PC-3 (cell line): ENCODE measurements at regions not wholly inside any gene's neighbourhood (a gene's known extent, or its start where the extent isn't known, plus 50 kb on each side); places are given as distances from the start of the nearest gene placed in this dataset.
A peak's percentile ranks its signal among the peaks of the same experiment; 100 is the strongest.

ENCODE experiments used
- ATAC-seq: fragments of 200-7000 bp; cut with Tn5 transposase; 2 replicates; pipeline ENCODE4 v1.9.1; 2020; ENCODE audit warnings: mild to moderate bottlenecking, moderate library complexity
- BruUV-seq: library from RNA; stranded (reverse); fragments of 400-500 nt; replicated peaks from 2 replicates; lab custom pipeline; 2021; lab: Mats Ljungman, UMichigan
- CTCF ChIA-PET: fragments of 300-600 bp; sonication (Branson Sonifier 250); formaldehyde crosslinking; loops from one replicate; lab custom pipeline; 2022; ENCODE audit warnings: antibody characterized with exemption; lab: Charles Lee
- POLR2A ChIA-PET: fragments of 300-600 bp; sonication (Branson Sonifier 250); formaldehyde crosslinking; loops from one replicate; lab custom pipeline; 2022; ENCODE audit warnings: antibody characterized with exemption; ENCODE audit not compliant: unreplicated experiment; lab: Charles Lee
- DNase-seq: peaks from one replicate; pipeline ENCODE4 v3.0.0-alpha.2; 2015
- H2AFZ ChIP-seq: fragments of 300-600 bp; sonication (generic); 2 replicates; pipeline ENCODE4 v1.6.0; 2016; ENCODE audit warnings: antibody characterized with exemption, low read length
- H3F3A ChIP-seq: fragments of 300-600 bp; sonication (generic); one replicate; pipeline ENCODE4 v1.6.0; 2017; ENCODE audit warnings: antibody characterized with exemption, low read length, control low read depth, mild to moderate bottlenecking; ENCODE audit not compliant: unreplicated experiment
- H3K27ac ChIP-seq: fragments of 300-600 bp; sonication (generic); 2 replicates; pipeline ENCODE4 v1.5.1; 2016; ENCODE audit warnings: mild to moderate bottlenecking, low read length
- H3K27me3 ChIP-seq: fragments of 300-600 bp; sonication (generic); 2 replicates; pipeline ENCODE4 v1.6.1; 2016; ENCODE audit warnings: low read length, mixed read lengths
- H3K36me3 ChIP-seq: fragments of 300-600 bp; sonication (generic); 2 replicates; pipeline ENCODE4 v1.6.1; 2016; ENCODE audit warnings: low read depth, mixed run types, low read length, mixed read lengths
- H3K4me1 ChIP-seq: fragments of 300-600 bp; sonication (generic); 2 replicates; pipeline ENCODE4 v1.5.1; 2016; ENCODE audit warnings: low read length; ENCODE audit not compliant: insufficient read depth
- H3K4me2 ChIP-seq: fragments of 300-600 bp; sonication (generic); 2 replicates; pipeline ENCODE4 v1.6.0; 2016; ENCODE audit warnings: low read length
- H3K4me3 ChIP-seq: fragments of 300-600 bp; sonication (generic); 2 replicates; pipeline ENCODE4 v1.5.1; 2016; ENCODE audit warnings: mild to moderate bottlenecking, low read length, mixed read lengths
- H3K79me2 ChIP-seq: fragments of 300-600 bp; sonication (generic); 2 replicates; pipeline ENCODE4 v1.6.1; 2017; ENCODE audit warnings: low read length, mixed read lengths
- H3K9ac ChIP-seq: fragments of 300-600 bp; sonication (generic); 2 replicates; pipeline ENCODE4 v1.6.0; 2016; ENCODE audit warnings: mild to moderate bottlenecking, low read length
- H3K9me2 ChIP-seq: fragments of 300-600 bp; sonication (generic); replicated peaks from 2 replicates; pipeline ENCODE4 v1.6.1; 2016; ENCODE audit warnings: mixed run types, low read length, mixed read lengths
- H3K9me3 ChIP-seq: fragments of 300-600 bp; sonication (generic); 2 replicates; pipeline ENCODE4 v1.6.1; 2016; ENCODE audit warnings: low read length, mixed read lengths
- H4K20me1 ChIP-seq: fragments of 300-600 bp; sonication (generic); 2 replicates; pipeline ENCODE4 v1.6.1; 2016; ENCODE audit warnings: low read length, mixed read lengths
- EZH2 ChIP-seq: fragments of 300-600 bp; sonication (generic); IDR thresholded peaks from one replicate; pipeline ENCODE4 v1.6.1; 2017; ENCODE audit warnings: antibody characterized with exemption, mild to moderate bottlenecking, low read length; ENCODE audit not compliant: unreplicated experiment
- EZH2phosphoT487 ChIP-seq: fragments of 300-600 bp; sonication (generic); IDR thresholded peaks from 2 replicates; pipeline ENCODE4 v1.6.1; 2018; ENCODE audit warnings: mild to moderate bottlenecking, antibody characterized with exemption, low read length, borderline replicate concordance
- intact Hi-C: fragments of 100-400 bp; cut with micrococcal nuclease; formaldehyde crosslinking; loops from 2 replicates; pipeline ENCODE4 v1.9.0; 2023
- TF ChIP-seq, protein P1 (sequence below): fragments of 300-600 bp; sonication (generic); conservative IDR thresholded peaks from 2 replicates; pipeline ENCODE4 v1.5.1; 2017; ENCODE audit warnings: antibody characterized with exemption, low read depth, mild to moderate bottlenecking, low read length

DNA sequence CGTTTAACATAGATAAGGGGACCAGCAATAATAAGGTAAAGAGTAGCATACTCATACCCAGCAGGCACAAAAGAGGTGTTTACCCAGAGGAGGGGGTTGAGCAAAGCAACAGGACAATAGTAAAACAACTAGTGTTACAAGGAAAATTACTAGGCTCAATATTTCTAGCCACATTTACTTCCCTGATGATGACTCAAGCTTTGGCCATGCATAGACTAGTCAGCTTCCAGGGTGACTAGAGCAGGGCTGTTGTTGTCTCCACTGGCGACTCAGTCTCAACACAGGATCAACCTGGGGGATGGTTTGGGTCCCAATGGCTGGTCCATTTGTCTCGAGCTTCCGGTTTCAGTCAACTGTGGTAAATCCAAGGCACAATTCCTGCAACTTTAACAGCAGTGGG is 217.7 kb upstream of the KCND2 start:
- Histone ChIP-seq H3K9me3 (no peaks in the 10 kb centered on the region), H3K36me3 (no peaks in the 10 kb centered on the region), H3K27me3 (no peaks in the 10 kb centered on the region), H3K9me2 (no peaks in the 10 kb centered on the region), H4K20me1 (no peaks in the 10 kb centered on the region), H2AFZ (no peak overlapping the region), H3K79me2 (no peaks in the 10 kb centered on the region), H3K9ac (no peak overlapping the region), H3K27ac (peak overlapping the region; percentile 17; the same call in 1 of the 2 replicates), H3K4me3 (no peak overlapping the region), H3F3A (no peaks in the 10 kb centered on the region), H3K4me2 (peak overlapping the region; percentile 25; the same call in 1 of the 2 replicates), H3K4me1 (peaks cover 20% of the 10 kb centered on the region)
- POLR2A ChIA-PET = no interaction called here
- BruUV-seq = no TSS peak
- ATAC-seq (peak; percentile 98), DNase-seq (peak; percentile 77)
- CTCF ChIA-PET = no interaction called here
- no peak for TF ChIP-seq EZH2
- no peak for TF ChIP-seq EZH2phosphoT487
- TF ChIP-seq, protein P1, sequence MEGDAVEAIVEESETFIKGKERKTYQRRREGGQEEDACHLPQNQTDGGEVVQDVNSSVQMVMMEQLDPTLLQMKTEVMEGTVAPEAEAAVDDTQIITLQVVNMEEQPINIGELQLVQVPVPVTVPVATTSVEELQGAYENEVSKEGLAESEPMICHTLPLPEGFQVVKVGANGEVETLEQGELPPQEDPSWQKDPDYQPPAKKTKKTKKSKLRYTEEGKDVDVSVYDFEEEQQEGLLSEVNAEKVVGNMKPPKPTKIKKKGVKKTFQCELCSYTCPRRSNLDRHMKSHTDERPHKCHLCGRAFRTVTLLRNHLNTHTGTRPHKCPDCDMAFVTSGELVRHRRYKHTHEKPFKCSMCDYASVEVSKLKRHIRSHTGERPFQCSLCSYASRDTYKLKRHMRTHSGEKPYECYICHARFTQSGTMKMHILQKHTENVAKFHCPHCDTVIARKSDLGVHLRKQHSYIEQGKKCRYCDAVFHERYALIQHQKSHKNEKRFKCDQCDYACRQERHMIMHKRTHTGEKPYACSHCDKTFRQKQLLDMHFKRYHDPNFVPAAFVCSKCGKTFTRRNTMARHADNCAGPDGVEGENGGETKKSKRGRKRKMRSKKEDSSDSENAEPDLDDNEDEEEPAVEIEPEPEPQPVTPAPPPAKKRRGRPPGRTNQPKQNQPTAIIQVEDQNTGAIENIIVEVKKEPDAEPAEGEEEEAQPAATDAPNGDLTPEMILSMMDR = no peak
- intact Hi-C loops = no loop called here

DNA sequence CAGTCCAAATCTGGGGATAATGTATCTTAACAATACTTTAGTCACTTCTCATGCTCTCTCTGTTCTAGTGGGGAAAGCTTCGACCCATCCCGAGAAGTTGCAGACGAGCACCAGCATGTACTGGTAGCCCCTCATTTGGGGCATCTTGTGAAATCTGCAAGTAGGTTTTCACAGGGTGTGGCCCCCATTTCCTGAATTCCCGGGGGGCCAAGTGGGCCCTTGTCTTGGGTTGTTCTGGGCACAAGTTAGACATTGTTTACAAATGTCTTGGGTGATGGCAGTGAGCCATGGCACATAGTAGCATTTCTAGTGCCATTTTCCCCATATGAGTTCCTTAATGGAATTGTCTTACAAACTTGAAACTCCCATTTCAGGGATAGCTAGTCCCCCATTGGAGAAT is 216.7 kb upstream of the KCND2 start:
- H3K9me3 ChIP-seq = no peaks in the 10 kb centered on the region
- no peak for DNase-seq
- CTCF ChIA-PET = no interaction called here
- H3K4me2 ChIP-seq = no peak overlapping the region
- no peaks in the 10 kb centered on the region for H3K36me3 ChIP-seq
- no peak overlapping the region for H3K9ac ChIP-seq
- no peak overlapping the region for H2AFZ ChIP-seq
- no peaks in the 10 kb centered on the region for H4K20me1 ChIP-seq
- TF ChIP-seq EZH2 (no peak), EZH2phosphoT487 (no peak)
- TF ChIP-seq, protein P1 = no peak
- H3K9me2 ChIP-seq = no peaks in the 10 kb centered on the region
- H3K27ac ChIP-seq = no peak overlapping the region
- BruUV-seq = no TSS peak
- H3K4me3 ChIP-seq = no peak overlapping the region
- POLR2A ChIA-PET = no interaction called here
- H3K27me3 ChIP-seq = no peaks in the 10 kb centered on the region
- peaks cover 20% of the 10 kb centered on the region for H3K4me1 ChIP-seq
- no peak for ATAC-seq
- no peaks in the 10 kb centered on the region for H3K79me2 ChIP-seq
- intact Hi-C loops = no loop called here
- no peaks in the 10 kb centered on the region for H3F3A ChIP-seq

DNA sequence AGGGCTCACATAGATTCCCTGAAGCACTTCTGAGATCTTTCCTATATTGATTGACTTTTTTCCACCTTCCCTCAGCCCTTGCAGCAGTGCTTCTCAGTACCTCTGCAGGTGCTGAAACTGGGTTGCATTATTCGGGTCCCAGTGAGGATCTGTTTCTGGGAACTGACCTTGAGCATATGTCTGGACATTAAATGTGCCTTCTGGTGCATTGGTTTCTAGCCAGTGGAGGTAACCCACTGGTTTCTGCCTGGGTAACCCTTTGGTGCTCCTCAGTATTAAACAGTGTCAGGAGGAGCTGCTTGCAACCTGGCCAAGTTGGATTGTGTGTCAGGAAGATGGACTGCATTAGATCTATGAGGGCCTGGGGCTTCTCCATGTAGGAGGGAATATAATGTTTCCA is 213.3 kb upstream of the KCND2 start:
- intact Hi-C loops = no loop called here
- no peaks in the 10 kb centered on the region for H4K20me1 ChIP-seq
- ATAC-seq = no peak
- no peaks in the 10 kb centered on the region for H3K79me2 ChIP-seq
- H3K4me1 ChIP-seq = peaks cover 11% of the 10 kb centered on the region
- no peak for DNase-seq
- H2AFZ ChIP-seq = no peak overlapping the region
- TF ChIP-seq, protein P1 = no peak
- TF ChIP-seq EZH2phosphoT487 = no peak
- TF ChIP-seq EZH2 = no peak
- no peaks in the 10 kb centered on the region for H3K9me2 ChIP-seq
- H3K9ac ChIP-seq = no peak overlapping the region
- ChIA-PET CTCF (no interaction called here), POLR2A (no interaction called here)
- no peak overlapping the region for H3K4me3 ChIP-seq
- no peak overlapping the region for H3K4me2 ChIP-seq
- H3K9me3 ChIP-seq = no peaks in the 10 kb centered on the region
- H3K27ac ChIP-seq = no peak overlapping the region
- no peaks in the 10 kb centered on the region for H3F3A ChIP-seq
- BruUV-seq = no TSS peak
- H3K36me3 ChIP-seq = no peaks in the 10 kb centered on the region
- no peaks in the 10 kb centered on the region for H3K27me3 ChIP-seq
